Tibial nerve (tissue), 4 donors: ENCODE measurements at regions not wholly inside any gene's neighbourhood (a gene's known extent, or its start where the extent isn't known, plus 50 kb on each side); places are given as distances from the start of the nearest gene placed in this dataset.

Experiments used
- EP300 ChIP-seq, 2 donors: sonication (generic); formaldehyde crosslinking; IDR thresholded peaks; one replicate each; pipeline ENCODE4 v1.6.1; 2017; ENCODE audit warnings: antibody characterized with exemption in 2 of 2, mild to moderate bottlenecking in 1 of 2
- TF ChIP-seq, protein P1 (sequence below), 5 experiments: fragments of 200-600 bp in 3 of 5; fragments of 450-650 bp in 2 of 5; sonication (generic) in 3 of 5; IDR thresholded peaks; one replicate each; pipeline ENCODE4 v1.5.1; 2016 to 2019; ENCODE audit warnings: antibody characterized with exemption in 5 of 5, mild to moderate bottlenecking in 3 of 5, moderate library complexity in 2 of 5

DNA sequence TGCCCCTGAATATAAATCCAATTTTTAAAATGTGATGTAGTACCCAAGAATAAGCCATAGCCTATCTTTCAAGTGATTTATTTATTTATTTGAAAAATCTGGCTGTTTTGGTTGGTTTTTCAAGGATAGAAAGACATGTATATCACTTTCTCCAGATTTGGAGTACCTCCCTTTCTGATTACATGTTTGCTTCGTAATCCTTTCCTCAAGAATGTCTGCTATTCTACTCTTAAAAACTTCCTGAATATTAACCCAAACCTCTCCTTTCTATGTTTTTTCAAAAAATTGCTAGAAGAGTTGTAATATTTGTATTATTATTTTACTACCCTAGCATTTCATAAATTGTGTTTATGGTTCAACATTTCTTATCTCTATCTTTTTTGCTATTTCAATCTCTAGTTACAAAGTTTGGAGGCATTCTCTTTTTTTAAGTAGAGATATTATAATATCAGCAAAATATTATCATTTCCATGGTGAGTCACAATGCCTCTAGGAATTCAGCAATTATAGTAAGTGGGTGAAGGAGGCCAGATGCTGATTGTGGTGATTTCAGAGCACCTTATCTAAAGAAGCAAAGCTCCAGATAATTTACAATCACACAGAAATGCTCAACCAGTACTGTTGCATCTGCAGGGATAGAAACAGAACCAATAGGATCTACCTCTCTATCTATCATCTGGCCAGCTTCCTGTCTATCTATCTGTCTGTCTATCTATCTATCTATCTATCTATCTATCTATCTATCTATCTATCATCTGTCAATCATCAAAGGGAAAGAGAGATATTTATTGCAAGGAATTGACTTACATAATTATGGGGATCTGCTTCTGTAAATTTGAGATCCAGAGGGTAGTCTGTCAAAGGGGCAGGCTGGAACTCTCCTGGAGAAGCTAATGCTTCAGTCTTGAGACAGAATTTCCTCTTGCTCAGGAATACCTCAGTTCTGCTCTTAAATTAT is 412.5 kb upstream of the SEMA3C start:
- no peak for TF ChIP-seq EP300 (IDR thresholded peaks at IDR 0.05)
- TF ChIP-seq, protein P1, sequence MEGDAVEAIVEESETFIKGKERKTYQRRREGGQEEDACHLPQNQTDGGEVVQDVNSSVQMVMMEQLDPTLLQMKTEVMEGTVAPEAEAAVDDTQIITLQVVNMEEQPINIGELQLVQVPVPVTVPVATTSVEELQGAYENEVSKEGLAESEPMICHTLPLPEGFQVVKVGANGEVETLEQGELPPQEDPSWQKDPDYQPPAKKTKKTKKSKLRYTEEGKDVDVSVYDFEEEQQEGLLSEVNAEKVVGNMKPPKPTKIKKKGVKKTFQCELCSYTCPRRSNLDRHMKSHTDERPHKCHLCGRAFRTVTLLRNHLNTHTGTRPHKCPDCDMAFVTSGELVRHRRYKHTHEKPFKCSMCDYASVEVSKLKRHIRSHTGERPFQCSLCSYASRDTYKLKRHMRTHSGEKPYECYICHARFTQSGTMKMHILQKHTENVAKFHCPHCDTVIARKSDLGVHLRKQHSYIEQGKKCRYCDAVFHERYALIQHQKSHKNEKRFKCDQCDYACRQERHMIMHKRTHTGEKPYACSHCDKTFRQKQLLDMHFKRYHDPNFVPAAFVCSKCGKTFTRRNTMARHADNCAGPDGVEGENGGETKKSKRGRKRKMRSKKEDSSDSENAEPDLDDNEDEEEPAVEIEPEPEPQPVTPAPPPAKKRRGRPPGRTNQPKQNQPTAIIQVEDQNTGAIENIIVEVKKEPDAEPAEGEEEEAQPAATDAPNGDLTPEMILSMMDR (IDR thresholded peaks at IDR 0.05), result no peak
